Activated T-cell treated with anti-CD3 and anti-CD28 coated beads for 24 hours (primary cell): ENCODE measurements at regions not wholly inside any gene's neighbourhood (a gene's known extent, or its start where the extent isn't known, plus 50 kb on each side); places are given as distances from the start of the nearest gene placed in this dataset.
"Not testable (repeated sequence)": the region's sequence is repeated elsewhere in the genome, so short reads cannot be mapped to it uniquely, and the experiment has no call there.

ENCODE experiments used
- DNase-seq: peaks from one replicate; pipeline ENCODE4 v3.0.0-alpha.2; 2020; ENCODE audit warnings: low read depth

- no peak for DNase-seq
Measured at GRCh38 chr2:61675204-61675603, 137.0 kb upstream of the XPO1 start.

GRCh38 chr2:61671561-61672315, 133.6 kb upstream of the XPO1 start:
- DNase-seq = no peak

- DNase-seq = peak; percentile 3
Measured at GRCh38 chr2:61670591-61671501, 132.7 kb upstream of the XPO1 start.

DNA sequence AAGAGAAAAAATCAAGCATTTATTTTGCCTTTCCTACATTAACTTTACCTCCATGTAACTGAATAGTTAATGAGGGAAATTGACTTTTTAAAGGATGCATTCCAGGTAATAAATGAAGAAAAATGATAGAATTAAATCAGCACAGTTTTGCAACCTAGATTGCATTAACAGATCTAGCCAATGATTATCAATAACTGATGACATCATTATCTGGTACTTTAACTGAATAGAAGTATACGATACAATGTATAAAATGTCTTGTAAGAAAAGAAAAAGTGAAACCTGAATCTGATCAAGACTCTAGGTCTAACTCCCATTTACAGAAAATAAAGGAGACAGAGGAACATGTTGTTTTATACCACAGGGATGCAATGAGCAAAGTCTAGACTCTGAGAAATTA, 126.0 kb upstream of the XPO1 start:
- DNase-seq = no peak

DNA sequence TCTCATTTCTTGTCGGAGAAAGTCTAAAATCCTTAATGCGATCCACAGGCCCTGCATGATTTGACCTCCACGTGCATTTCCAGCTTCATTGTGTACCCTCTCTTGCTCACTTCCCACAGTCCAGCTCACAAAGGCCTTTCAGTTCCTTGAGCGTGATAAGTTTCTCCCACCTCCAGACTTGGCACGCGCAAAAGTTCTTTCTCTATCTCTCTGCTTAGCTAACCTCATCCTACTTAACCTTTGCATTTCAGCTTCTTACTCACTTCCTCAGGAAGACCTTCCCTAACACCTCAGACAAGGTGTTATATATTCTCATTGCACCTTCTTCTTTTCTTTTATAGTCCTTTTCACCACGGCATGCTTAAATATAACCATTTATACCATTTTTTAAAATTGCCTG, 124.8 kb upstream of the XPO1 start:
- no peak for DNase-seq

DNA sequence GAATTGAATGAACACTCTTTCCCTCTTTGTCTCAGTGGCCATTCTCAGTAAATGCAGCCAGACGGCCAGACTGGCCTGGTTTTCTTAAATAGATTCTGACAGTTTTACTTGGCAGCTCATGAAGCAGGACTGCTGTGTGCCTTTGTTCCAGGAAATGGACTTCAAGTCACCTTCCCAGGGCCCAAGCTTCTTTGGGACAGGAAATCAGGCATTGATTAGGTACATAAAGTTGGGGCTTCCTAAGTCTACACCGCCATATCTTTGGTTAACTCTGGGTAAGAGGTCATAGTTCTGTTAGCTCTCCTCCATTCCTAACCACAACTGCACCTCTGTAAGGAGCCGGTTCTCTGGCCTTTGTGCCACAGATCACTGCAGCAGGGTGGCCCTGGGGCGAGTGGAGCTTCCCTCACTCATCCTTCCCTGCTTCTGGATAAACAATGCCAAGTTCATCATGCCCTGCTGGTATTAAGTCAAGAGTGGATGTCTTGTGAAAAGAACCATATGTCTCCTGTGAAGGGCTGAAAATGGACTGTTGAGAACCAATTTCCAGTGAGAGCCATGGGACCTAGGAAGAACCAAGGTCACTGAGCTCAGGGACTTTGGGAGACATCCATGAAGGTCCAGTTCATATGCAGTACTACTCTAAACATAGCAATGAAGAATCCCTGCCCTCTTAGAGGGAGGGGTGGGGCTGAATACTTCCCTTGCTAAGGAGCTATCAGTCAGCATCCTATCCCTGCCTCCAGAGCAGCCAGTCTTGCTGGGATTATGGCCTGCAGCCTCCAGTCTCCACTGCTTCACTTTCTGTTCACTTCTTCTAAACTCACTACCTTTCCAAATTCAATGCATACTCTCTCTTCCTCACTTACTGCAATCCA, 122.6 kb upstream of the XPO1 start:
- DNase-seq = no peak

DNA sequence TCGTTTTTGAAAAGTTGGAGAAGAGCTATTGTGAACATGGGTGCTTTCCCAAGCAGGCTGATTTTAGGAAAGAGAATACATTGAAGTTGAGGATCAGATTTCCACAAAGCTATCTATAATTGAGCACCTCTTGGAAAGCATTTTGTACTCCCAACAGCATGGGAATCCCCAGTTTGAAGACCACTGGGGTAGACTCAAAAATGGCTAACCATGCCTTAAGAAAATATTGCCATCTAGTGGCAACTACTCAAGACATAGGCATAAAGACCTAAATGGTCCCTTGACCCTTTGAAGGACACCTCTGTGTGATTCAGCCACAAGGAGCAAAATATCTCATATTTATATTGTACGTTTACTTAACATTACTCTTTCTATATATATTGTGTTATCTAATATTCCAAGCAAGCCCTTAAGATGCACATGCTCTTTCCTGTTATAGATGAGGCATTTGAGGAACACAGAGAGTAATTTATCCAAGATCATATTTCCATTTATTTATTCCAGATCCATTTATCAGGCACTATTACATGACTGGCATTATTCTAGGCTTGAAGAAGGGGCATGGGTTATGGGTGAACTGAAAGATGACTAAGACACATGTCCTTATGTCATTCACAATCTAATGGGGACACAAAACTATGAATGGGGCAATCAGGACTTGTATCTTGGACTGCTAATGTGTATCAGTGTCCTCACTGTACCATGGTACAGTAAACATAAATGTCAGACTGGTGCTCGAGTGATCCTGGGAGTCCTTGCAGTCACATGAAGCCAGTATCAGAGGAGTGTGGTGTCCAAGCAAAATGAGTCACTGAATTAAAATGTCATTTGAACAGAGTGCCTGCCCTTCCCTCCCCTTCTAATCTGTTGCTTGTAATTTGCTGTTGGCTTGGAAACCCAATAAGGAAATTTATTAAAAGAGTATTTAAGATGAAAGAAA, 121.0 kb upstream of the XPO1 start:
- no peak for DNase-seq

DNA sequence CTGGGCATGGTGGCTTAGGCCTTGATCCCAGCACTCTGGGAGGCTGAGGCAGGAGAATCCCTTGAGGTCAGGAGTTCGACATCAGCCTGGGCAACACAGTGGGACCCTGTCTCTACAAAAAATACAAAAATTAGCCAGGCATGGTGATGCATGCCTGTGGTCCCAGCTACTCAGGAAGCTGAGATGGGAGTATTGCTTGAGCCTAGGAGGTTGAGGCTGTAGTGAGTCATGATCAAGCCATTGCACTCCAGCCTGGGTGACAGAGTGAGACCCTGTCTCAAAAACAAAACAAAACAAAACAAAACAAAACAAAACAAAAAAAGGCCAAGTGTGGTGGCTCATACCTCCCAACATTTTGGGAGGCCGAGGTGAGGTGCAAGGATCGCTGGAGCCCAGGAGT, 111.8 kb upstream of the XPO1 start:
- DNase-seq = not testable (repeated sequence)

DNA sequence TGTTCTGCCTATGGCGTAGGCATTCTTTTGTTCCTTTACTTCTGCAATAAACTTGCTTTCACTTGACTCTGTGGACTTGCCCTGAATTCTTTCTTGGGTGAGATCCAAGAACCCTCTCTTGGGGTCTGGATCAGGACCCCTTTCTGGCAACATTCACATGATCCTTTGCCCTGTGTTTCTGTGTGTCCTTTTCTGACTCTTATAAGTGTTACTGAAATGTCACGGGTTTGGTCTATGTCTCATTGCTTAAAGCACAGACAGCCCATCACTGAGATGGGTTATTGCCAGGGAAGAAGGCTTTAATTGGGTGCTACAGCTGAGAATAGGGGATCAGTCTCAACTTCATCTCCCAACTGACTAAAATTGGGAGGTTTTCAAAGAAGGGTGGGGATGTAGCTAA, 110.9 kb upstream of the XPO1 start:
- DNase-seq = no peak

DNA sequence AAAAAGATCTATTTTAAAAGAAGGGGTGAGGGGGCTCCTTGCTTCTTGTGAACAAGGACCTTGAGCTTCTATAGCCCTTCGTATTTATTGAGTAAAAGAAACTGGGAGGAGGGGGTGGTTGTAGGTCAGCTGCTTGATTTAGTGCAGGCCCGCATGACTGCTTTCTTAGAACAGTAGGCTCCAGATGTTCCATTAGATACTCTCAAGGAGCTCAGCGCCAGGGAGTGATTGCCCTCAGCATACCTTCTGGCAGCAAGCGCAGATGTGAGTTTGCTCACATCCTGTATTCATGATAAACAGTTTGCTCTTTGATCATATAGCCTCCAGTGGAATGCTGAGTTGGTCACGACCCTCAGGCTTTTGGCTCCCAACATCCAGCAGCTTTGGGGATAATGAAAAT, 108.9 kb upstream of the XPO1 start:
- no peak for DNase-seq

- DNase-seq = no peak
Measured at GRCh38 chr2:61645911-61646310, 107.8 kb upstream of the XPO1 start.

GRCh38 chr2:61643153-61643552, 105.0 kb upstream of the XPO1 start:
- DNase-seq = not testable (repeated sequence)

GRCh38 chr2:61640406-61640805, 102.2 kb upstream of the XPO1 start:
- no peak for DNase-seq

GRCh38 chr2:61639721-61640120, 101.6 kb upstream of the XPO1 start:
- no peak for DNase-seq

DNA sequence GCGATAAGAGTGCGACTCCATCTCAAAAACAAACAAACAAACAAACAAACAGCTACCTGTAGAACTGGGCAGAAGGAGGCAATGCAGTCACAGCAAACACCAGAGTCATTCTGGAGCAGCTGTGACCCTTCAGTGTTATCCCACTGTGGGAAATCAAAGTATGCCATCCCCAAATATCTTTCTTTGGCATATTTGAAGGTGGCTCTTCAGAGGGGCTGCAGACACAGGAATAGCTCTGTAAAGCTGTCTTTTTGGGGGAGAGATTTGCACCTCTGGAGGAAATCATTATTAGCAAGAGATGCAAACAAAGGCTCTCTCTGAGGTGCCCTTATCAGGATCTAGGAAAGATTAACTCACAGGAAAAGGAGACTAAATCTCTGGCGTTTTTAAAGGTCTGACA, 98.5 kb upstream of the XPO1 start:
- no peak for DNase-seq

DNA sequence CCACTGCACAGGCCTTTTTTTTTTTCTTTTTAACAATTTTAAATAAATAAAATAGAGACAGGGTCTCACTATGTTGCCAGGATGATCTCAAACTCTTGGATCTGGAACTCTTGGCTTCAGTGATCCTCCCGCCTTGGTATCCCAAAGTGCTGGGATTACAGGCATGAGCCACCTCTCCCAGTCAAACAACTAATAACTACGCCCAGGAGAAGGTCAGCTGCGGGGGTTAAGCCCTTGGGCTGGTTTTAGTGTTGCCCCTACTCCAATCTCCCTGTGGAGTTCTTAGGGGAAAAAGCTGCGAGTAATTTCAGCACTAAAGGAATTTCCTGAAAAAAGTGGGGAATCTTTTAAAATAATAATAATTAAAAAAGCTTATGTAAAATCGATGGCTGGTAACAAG, 96.4 kb upstream of the XPO1 start:
- DNase-seq = no peak

DNA sequence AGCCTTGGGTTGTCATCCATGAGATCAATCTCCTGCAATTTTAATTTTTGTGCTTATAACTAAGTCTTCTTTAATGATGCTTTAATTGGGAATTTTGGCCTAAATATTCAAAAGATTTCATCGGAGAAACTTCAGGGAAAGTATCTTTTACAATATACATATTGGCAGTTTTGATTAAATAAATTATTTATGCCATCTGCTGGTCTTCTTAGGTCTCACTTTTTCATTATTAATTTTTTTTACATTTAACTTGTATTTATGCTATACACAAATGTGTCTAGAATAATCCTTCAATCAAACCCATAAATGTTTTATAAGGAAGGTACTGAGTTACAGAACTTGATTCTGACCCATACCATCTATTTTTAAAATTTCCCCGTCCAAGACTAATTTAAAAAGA, 95.1 kb upstream of the XPO1 start:
- no peak for DNase-seq

GRCh38 chr2:61632276-61633169, 94.4 kb upstream of the XPO1 start:
- no peak for DNase-seq

- no peak for DNase-seq
Measured at GRCh38 chr2:61631321-61631720, 93.2 kb upstream of the XPO1 start.

GRCh38 chr2:61626827-61627226, 88.7 kb upstream of the XPO1 start:
- DNase-seq = no peak
